AG04450 (cell line): ENCODE measurements at regions not wholly inside any gene's neighbourhood (a gene's known extent, or its start where the extent isn't known, plus 50 kb on each side); places are given as distances from the start of the nearest gene placed in this dataset.

ENCODE experiments used
- CTCF ChIA-PET: fragments of 300-600, 350-600 bp; formaldehyde crosslinking; extraction: SDS; loops from one replicate; lab custom pipeline; 2022; ENCODE audit warnings: antibody characterized with exemption, inconsistent platforms; lab: Charles Lee
- POLR2A ChIA-PET: fragments of 350-600 bp; formaldehyde crosslinking; extraction: SDS; loops from one replicate; lab custom pipeline; 2021; ENCODE audit warnings: antibody characterized with exemption, inconsistent platforms; lab: Yijun Ruan, JAX
- DNase-seq: peaks from one replicate; pipeline ENCODE4 v3.0.0-alpha.2; 2011; ENCODE audit warnings: low read depth, low spot score
- H3K27ac ChIP-seq: one replicate; pipeline ENCODE4 v1.5.1; 2012; ENCODE audit warnings: low read depth, low read length, control low read depth
- H3K27me3 ChIP-seq: one replicate; pipeline ENCODE4 v1.6.0; 2012; ENCODE audit warnings: low read length; ENCODE audit not compliant: control insufficient read depth, insufficient read depth
- H3K4me3 ChIP-seq: 2 replicates; pipeline ENCODE4 v1.5.1; 2011; ENCODE audit warnings: mild to moderate bottlenecking, low read depth, low read length, control low read depth
- H3K9me3 ChIP-seq: 2 replicates; pipeline ENCODE4 v1.5.1; 2012; ENCODE audit warnings: low read length; ENCODE audit not compliant: control insufficient read depth, insufficient read depth
- TF ChIP-seq, protein P1 (sequence below): IDR thresholded peaks from 2 replicates; pipeline ENCODE4 v1.5.1; 2011; ENCODE audit warnings: low read depth, low read length, control low read depth, inconsistent platforms

DNA sequence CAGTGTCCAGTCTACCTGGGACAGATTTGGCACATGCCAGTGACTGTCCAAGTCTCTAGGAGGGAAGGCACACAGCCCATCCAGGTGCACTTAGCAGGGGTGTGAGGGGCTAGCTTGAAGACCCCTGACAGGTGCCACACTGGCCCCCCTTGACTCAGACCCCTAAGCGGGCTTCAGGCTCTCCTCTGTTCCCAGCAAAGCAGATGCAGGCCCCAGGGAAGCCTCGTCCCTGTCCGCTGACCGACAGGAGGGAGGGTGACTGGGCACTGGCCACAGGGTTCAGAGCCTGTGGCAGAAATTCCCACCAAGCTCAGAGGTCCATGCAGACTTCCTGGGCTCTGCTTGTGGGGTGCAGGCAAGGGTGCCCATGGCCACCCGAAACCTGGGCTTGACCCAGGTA lies 239.8 kb upstream of the MYT1L start:
- H3K27ac ChIP-seq = no peak overlapping the region
- H3K9me3 ChIP-seq = peaks cover 89% of the 10 kb centered on the region
- H3K27me3 ChIP-seq = no peaks in the 10 kb centered on the region
- CTCF ChIA-PET = no interaction called here
- TF ChIP-seq, protein P1, sequence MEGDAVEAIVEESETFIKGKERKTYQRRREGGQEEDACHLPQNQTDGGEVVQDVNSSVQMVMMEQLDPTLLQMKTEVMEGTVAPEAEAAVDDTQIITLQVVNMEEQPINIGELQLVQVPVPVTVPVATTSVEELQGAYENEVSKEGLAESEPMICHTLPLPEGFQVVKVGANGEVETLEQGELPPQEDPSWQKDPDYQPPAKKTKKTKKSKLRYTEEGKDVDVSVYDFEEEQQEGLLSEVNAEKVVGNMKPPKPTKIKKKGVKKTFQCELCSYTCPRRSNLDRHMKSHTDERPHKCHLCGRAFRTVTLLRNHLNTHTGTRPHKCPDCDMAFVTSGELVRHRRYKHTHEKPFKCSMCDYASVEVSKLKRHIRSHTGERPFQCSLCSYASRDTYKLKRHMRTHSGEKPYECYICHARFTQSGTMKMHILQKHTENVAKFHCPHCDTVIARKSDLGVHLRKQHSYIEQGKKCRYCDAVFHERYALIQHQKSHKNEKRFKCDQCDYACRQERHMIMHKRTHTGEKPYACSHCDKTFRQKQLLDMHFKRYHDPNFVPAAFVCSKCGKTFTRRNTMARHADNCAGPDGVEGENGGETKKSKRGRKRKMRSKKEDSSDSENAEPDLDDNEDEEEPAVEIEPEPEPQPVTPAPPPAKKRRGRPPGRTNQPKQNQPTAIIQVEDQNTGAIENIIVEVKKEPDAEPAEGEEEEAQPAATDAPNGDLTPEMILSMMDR = no peak
- DNase-seq = no peak
- no peak overlapping the region for H3K4me3 ChIP-seq
- POLR2A ChIA-PET = no interaction called here

DNA sequence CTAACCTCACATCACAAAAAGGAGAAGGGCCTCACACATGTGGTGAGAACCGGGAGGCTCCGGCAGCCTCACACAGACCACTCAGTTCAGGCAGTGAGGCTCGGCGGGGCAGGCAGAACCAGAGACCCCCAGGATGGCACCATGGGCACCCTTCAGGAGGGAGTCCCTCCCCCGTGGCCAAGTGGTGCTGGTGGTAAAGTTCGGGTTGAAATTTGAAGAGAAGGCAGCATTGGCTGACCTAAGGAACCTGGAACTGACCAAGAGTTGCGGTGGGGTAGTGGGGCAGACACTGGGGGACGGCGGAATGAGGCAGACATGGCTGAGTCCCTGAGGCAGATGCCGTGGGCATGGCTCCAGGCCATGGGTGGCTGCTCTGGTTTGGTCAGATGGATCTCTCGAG lies 239.3 kb upstream of the MYT1L start:
- Histone ChIP-seq H3K9me3 (peaks cover 91% of the 10 kb centered on the region), H3K4me3 (no peak overlapping the region), H3K27ac (no peak overlapping the region), H3K27me3 (no peaks in the 10 kb centered on the region)
- ChIA-PET POLR2A (no interaction called here), CTCF (no interaction called here)
- TF ChIP-seq, protein P1 = no peak
- DNase-seq = no peak

DNA sequence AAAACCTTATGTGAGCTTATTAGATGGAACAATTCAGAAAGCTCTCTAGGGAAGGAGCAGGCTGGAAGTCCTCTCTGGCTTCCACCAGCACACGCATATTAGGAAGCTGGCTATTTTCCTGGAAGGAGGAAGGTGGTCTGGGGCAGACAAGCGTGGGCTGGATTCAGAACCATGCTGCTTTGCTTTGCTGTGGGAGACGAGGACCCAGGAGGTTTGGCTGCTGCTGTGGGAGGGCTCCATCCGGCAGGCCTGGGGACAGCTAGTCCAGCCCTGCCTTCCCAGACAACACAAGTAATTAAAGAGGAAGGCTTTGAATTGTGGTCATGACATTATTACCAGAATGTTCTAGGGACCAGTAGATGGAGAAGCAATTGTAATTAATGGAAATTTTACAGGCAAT lies 238.8 kb upstream of the MYT1L start:
- no peak for DNase-seq
- CTCF ChIA-PET = no interaction called here
- Histone ChIP-seq H3K27ac (no peak overlapping the region), H3K27me3 (no peaks in the 10 kb centered on the region), H3K4me3 (no peak overlapping the region), H3K9me3 (peaks cover 95% of the 10 kb centered on the region)
- TF ChIP-seq, protein P1 = no peak
- POLR2A ChIA-PET = no interaction called here

DNA sequence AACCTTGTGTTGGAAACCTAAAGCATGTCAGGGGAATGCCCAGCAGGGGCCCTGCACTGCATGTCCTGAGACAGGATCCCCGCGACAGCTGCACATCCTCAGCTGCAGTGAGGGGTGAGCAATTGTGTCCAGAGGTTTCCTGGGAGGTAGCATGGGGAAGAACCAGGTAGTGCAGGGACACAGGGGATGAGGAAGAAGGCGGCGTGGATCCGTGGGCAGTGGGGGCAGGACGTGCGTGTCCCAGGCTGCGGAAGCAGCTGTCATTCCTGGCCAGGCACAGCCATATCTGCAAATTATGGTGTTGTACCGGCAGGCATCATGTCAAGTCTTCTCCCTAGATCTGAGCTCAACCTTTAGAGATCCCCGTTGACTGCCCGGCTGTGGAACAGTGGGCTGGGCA lies 238.2 kb upstream of the MYT1L start:
- peaks cover 95% of the 10 kb centered on the region for H3K9me3 ChIP-seq
- CTCF ChIA-PET = no interaction called here
- H3K27me3 ChIP-seq = no peaks in the 10 kb centered on the region
- no peak overlapping the region for H3K27ac ChIP-seq
- POLR2A ChIA-PET = no interaction called here
- no peak for DNase-seq
- no peak overlapping the region for H3K4me3 ChIP-seq
- TF ChIP-seq, protein P1 = no peak

DNA sequence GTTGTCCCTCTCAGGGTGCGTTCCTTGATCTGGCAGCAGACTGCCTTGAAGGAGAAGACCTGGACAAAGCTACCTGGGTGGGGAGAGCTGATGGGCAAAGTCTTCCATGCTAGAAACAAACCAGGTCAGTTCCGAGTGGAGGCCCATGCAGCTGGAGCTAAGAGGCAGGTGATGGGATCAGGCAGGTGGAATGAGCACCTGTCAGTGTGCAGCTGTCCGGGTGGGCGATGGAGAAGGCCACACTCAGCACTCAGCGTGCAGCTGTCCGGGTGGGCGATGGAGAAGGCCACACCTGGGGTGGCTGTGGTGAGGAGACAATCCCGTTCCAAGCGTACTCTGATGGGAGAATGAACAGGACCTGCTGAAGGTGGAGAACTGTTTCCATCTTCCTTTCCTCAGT lies 237.3 kb upstream of the MYT1L start:
- H3K27ac ChIP-seq = no peak overlapping the region
- no peaks in the 10 kb centered on the region for H3K27me3 ChIP-seq
- ChIA-PET POLR2A (no interaction called here), CTCF (no interaction called here)
- H3K4me3 ChIP-seq = no peak overlapping the region
- peaks cover 94% of the 10 kb centered on the region for H3K9me3 ChIP-seq
- TF ChIP-seq, protein P1 = no peak
- DNase-seq = no peak
